Adrenal gland (tissue), 9 donors: ENCODE measurements at regions not wholly inside any gene's neighbourhood (a gene's known extent, or its start where the extent isn't known, plus 50 kb on each side); places are given as distances from the start of the nearest gene placed in this dataset.

ENCODE experiments used
- DNase-seq, 7 donors: peaks; one replicate each; pipeline ENCODE4 v3.0.0-alpha.2; 2019 to 2020
- H3K27ac ChIP-seq, 5 donors: fragments of 200-600 bp; sonication (generic) in 4 of 5; 1 replicate in 3 of 5; 2 replicates in 2 of 5; pipeline versions ENCODE4 v1.5.1 to v1.8.0; 2016 to 2020; ENCODE audit warnings: mild to moderate bottlenecking in 1 of 5
- H3K27me3 ChIP-seq: fragments of 200-600 bp; 2 replicates; pipeline ENCODE4 v1.8.0; 2021
- H3K36me3 ChIP-seq, 2 donors: fragments of 200-600 bp; replicated peaks in 1 of 2; 1 replicate in 1 of 2; 2 replicates in 1 of 2; pipeline versions ENCODE4 v1.5.1 to v1.8.0; 2018 to 2022
- H3K4me1 ChIP-seq, 2 donors: fragments of 200-600 bp; replicated peaks in 1 of 2; 1 replicate in 1 of 2; 2 replicates in 1 of 2; pipeline versions ENCODE4 v1.5.1 to v1.8.0; 2018 to 2021
- H3K4me3 ChIP-seq, 4 donors: fragments of 200-600 bp; sonication (generic) in 3 of 4; one replicate each; pipeline ENCODE4 v1.5.1; 2016 to 2018
- H3K9me3 ChIP-seq, 3 donors: fragments of 200-600 bp; sonication (generic) in 1 of 3; replicated peaks in 1 of 3; 1 replicate in 2 of 3; 2 replicates in 1 of 3; pipeline versions ENCODE4 v1.5.1 to v1.8.0; 2016 to 2021
- CTCF ChIP-seq, 6 experiments: fragments of 450-650 bp in 4 of 6; fragments of 200-600 bp in 2 of 6; sonication (generic) in 1 of 6; IDR thresholded peaks; 1 replicate in 5 of 6; 2 replicates in 1 of 6; pipeline versions ENCODE4 v1.5.1 to v1.8.0; 2016 to 2021; ENCODE audit warnings: antibody characterized with exemption in 6 of 6, mild to moderate bottlenecking in 2 of 6, moderate library complexity in 1 of 6
- POLR2A ChIP-seq, 2 donors: fragments of 450-650 bp; IDR thresholded peaks; one replicate each; pipeline ENCODE4 v1.6.1; 2017; ENCODE audit warnings: antibody characterized with exemption in 2 of 2, mild to moderate bottlenecking in 2 of 2, moderate library complexity in 1 of 2
- WGBS, 4 donors: extraction: QIAGEN DNeasy Blood & Tissue Kit in 2 of 4; methylation state at CpG; one replicate each; pipeline versions ENCODE4 v1.1.5 to v1.1.7; 2013 to 2017; 5-methylcytosine and 5-hydroxymethylcytosine counted together
- intact Hi-C, 2 donors: fragments of 100-400 bp; cut with DNase I; formaldehyde crosslinking; loops; one replicate each; pipeline versions ENCODE4 v1.14.1 to v1.15.0; 2022 to 2023
- donor health status: healthy with polysubstance abuse.
- donor health status: Bipolar disorder and iron deficiency.
- donor health status: DM: yes; HTN: yes; CAD: no.
- donor health status: DM: no; HTN: no; CAD: no.
- donor health status: DM: no; HTN: no; CAD: no.

DNA sequence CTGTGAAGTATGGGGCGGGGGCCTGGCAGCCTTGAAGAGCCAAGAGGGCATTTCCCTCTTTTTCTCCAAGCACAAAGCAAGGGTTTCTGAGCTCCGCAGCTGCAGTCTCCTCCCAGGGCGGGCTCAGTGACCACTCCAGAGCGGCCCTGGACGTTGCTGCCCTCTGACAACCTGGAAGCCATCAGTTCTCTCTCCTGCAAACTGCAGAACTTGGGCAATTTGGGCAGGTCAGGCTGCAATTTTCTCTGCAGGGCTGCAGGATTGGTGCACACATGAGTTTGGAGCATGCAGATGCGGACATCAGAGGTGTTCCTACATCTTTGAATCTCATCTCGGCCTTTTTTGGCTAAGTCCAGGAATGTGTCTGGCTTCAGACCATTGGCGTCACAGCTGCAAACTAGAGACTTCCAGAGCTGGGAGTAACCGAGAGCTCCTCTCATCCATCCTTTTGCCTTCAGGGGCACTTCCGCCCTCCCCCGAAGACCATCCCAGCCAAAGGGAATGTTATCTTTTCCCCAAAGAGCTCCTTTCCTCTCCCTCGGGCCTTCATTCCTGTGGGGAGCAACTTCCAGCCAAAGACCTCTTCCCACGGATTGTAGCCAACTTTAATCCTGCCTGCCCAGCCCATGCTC lies 139.6 kb upstream of the WNT4 start:
- H3K4me1 ChIP-seq, result peaks cover 21 to 23% of the 10 kb centered on the region in 2 donors
- no peaks in the 10 kb centered on the region for H3K9me3 ChIP-seq
- no peaks in the 10 kb centered on the region for H3K27me3 ChIP-seq
- no peaks in the 10 kb centered on the region for H3K36me3 ChIP-seq
- no peak for TF ChIP-seq CTCF (IDR thresholded peaks at IDR 0.05)
- TF ChIP-seq POLR2A (IDR thresholded peaks at IDR 0.05), result no peak
- peak overlapping the region in 1 of 5 donors; percentile 45 for H3K27ac ChIP-seq
- peak in 4 of 7 donors; percentile 10 to 54 (median 18) for DNase-seq
- no peak overlapping the region for H3K4me3 ChIP-seq
- intact Hi-C loops, result no loop called here
- 72 to 79% (median 76%) methylated on average over 7 to 13 of the region's 13 CpGs for WGBS, 4 donors

DNA sequence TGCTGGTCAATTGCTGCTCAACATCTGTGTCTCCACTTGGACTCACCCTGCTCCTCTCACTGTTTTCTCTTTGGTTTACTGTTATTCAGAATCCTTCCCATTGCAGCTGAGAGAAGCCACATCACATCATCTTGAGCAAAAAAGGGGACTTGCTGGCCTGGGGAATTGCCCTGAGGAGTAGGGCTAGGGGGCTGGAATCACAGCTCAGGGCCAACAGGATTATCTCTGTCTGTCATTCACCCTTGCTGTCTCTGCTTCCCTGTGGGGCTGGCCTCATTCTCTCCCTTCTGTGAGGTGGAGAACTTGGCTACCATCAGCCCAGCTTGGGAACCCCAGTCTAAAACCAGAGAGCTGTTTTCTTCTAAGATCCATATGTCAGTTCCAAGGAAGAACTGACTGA lies 140.7 kb upstream of the WNT4 start:
- intact Hi-C loops, result no loop called here
- Histone ChIP-seq H3K9me3 (no peaks in the 10 kb centered on the region), H3K27me3 (no peaks in the 10 kb centered on the region), H3K4me1 (peaks cover 22 to 24% of the 10 kb centered on the region in 2 donors), H3K27ac (peak overlapping the region in 1 of 5 donors; percentile 16), H3K36me3 (no peaks in the 10 kb centered on the region), H3K4me3 (no peak overlapping the region)
- TF ChIP-seq POLR2A (IDR thresholded peaks at IDR 0.05), result no peak
- no peak for TF ChIP-seq CTCF (IDR thresholded peaks at IDR 0.05)
- peak in 2 of 7 donors; percentile 7 to 8 for DNase-seq

- intact Hi-C loops, result no loop called here
These were observed 141.3 kb upstream of the WNT4 start for GRCh38 chr1:22284236-22284635.

GRCh38 chr1:22284906-22285548 lies 142.1 kb upstream of the WNT4 start:
- 70 to 81% (median 78%) methylated on average over 14 to 15 of the region's 15 CpGs for WGBS, 4 donors
- Histone ChIP-seq H3K4me3 (no peak overlapping the region), H3K9me3 (no peaks in the 10 kb centered on the region), H3K27ac (peak overlapping the region; percentile 73 to 94 (median 87)), H3K4me1 (peaks cover 34 to 39% of the 10 kb centered on the region in 2 donors), H3K27me3 (no peaks in the 10 kb centered on the region), H3K36me3 (no peaks in the 10 kb centered on the region)
- intact Hi-C loops, result no loop called here
- TF ChIP-seq POLR2A (IDR thresholded peaks at IDR 0.05) (no peak), CTCF (IDR thresholded peaks at IDR 0.05) (no peak)
- peak in 2 of 7 donors; percentile 15 to 22 for DNase-seq

More at GRCh38 chr1:22284236-22284635, 141.3 kb upstream of the WNT4 start:
- Histone ChIP-seq H3K27me3 (no peaks in the 10 kb centered on the region), H3K4me1 (peaks cover 28 to 31% of the 10 kb centered on the region in 2 donors), H3K27ac (peak overlapping the region in 1 of 5 donors; percentile 16), H3K36me3 (no peaks in the 10 kb centered on the region), H3K9me3 (no peaks in the 10 kb centered on the region), H3K4me3 (no peak overlapping the region)
- DNase-seq, result peak in 2 of 7 donors; percentile 2 to 16
- 88 to 100% (median 93%) methylated on average over 1 of the region's 1 CpG for WGBS, 4 donors
- no peak for TF ChIP-seq CTCF (IDR thresholded peaks at IDR 0.05)
- TF ChIP-seq POLR2A (IDR thresholded peaks at IDR 0.05), result no peak
